ENCODE measurements at regions not wholly inside any gene's neighbourhood (a gene's known extent, or its start where the extent isn't known, plus 50 kb on each side); places are given as distances from the start of the nearest gene placed in this dataset.
A peak's percentile ranks its signal among the peaks of the same experiment; 100 is the strongest.

DNA sequence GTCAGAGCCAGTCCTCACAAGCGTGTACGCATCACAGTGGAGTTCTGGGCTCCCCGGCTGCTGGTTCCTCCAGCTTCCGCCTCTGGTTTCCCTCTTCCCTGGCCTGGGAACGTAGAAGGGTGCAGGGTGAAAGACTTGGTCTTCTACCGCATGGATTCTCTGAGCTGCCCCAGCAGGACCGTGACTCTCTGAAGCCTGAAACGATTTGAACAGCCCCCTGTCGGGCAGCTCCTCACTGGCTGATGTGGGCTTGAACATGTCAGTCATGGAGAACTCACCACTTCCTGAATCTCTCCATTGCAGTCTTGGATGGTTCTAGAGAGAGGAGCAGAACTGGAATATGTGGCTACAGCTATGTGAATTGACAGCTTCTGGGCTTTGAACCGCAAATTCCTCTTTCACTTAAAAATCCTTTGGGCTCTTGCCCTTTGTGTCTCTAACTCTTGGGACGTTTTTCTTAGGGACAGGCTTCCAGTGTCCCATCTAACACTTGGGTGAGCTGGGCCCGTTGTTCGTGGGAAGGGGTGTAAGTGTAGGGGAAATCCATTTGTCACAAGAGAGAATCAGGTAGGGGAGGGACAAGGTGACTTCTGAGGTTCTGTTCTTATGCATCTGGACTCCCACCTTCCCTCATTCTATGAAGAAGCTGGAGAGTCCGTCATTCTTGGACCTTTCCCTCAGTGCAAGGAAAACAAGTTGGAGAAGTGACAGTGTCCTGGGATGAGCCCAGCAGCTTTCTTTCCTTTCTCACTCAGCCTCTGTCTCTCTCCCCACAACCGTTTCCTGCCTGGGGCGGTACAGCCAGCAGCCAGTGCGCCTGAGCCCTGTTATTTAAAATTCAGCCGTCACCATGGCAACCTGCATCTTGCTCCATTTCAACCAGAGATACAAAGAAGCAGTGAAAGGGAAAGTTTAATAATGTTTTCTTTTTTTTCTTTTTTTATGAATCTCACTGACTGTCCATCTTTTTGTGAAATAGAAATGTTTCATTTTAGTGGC lies 84.7 kb downstream of the PTTG1 start:
- ATAC-seq, result no peak
- DNase-seq, result peak; percentile 32 to 43
- intact Hi-C loops (cut with DNase I, micrococcal nuclease), result loop anchor here in 1 of 2 donors (10.0 kb wide), 1 partner anchor 62 kb away; no protein-coding TSS in a partner anchor

DNA sequence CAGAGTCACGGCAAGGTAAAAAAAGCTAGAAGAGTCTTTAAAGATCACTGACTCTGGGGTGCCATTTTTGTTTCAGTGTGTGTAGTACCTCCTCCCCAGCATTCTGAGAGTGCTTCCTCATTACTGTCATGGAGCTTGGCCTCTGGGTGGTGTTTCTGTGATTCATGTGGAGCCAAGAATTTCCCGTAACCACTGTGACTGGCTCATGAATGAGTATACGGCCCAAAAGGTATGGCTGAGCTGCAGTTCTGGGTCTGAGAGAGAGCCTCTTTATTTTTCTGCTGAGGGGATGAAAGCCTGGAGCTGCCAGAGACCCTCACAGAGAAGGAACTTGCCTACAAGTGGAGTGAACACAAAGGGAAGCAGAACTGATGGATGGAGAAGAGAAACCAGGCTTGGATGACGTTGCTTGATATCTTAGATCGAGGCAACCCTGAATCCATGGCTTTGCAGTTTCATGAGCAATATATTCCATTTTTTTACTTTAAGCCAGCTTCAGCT lies 85.6 kb downstream of the PTTG1 start:
- peak; percentile 58 for ATAC-seq
- no peak for DNase-seq
- intact Hi-C loops (cut with DNase I, micrococcal nuclease), result loop anchor here in 1 of 2 donors (10.0 kb wide), 1 partner anchor 62 kb away; no protein-coding TSS in a partner anchor

DNA sequence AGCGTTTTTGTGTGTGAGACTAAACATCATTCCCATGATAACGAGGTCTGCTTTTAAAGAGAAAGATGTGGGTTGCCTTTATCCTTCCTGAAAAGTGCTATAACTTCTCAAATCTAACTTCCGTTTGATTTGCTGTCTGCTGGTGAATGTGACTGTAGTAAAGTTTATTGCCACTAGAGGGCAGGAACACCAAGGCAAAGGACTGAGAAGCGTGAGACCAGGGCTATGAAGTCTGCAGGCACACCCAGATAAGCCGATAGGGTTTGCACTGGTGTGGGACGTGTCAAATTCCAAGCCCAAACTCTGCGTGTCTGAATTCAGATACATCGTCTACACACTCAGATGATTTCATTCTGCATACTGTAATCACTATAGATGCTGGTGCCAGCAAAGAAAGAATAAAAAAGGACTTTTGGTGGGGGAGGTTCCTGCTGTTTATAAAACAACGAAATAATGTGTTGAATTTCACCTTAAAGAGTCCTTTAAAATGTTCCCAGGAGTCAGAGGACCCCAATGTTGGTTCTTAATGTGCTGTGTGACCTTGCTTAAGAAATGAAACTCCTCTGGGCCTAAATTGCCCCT lies 87.2 kb downstream of the PTTG1 start:
- intact Hi-C loops (cut with DNase I, micrococcal nuclease), result loop anchor here in 1 of 2 donors (10.0 kb wide), 1 partner anchor 64 kb away; no protein-coding TSS in a partner anchor
- peak; percentile 96 for ATAC-seq
- peak; percentile 37 to 48 for DNase-seq

DNA sequence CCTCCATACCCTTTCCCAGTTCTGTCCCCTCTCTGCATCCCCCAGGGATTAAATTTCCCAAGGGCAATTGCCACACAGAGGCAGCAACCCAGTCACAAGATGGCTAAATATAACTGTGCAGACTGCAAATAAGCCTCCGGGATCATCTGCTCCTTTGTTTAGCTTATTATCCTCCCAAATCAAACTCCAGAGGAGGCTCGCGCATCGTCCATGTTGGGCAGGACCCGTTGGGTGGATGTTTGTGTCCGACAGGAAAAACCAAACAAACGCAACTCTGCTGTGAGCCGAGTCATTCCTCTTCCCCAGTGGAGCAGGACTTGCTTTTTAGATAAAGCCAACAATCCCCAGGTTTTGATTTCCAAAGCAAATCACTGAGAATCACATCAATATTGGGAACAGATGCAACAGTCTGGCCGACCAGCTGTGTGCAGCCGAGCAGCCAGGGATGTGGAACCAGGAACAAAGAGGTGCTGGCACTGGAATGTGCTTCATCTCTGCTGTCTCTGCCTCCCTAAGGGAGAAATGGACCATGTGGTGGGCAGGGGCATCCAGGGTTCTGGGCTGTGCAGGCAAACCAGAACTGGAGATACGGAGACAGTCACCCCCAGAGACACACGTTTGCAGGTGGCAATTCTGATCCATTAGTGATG lies 89.8 kb downstream of the PTTG1 start:
- intact Hi-C loops (cut with DNase I, micrococcal nuclease), result no loop called here
- no peak for ATAC-seq

More for the DNA sequence above, 89.8 kb downstream of the PTTG1 start:
- DNase-seq, result no peak
